Astrocyte (in vitro differentiated cells and primary cell): ENCODE measurements at regions not wholly inside any gene's neighbourhood (a gene's known extent, or its start where the extent isn't known, plus 50 kb on each side); places are given as distances from the start of the nearest gene placed in this dataset.

Experiments
- DNase-seq: peaks from one replicate; pipeline ENCODE4 v3.0.0-alpha.2; 2010; ENCODE audit warnings: low read depth
- FAIRE-seq: peaks from 2 replicates; lab custom pipeline; 2011; peaks lifted over from hg19 to GRCh38; lab: Jason Lieb, UNC
- H2AFZ ChIP-seq: 2 replicates; pipeline ENCODE4 v1.6.0; 2012; ENCODE audit warnings: low read depth, low read length, inconsistent platforms
- H3K27ac ChIP-seq: 2 replicates; pipeline ENCODE4 v1.5.1; 2011; ENCODE audit warnings: low read depth, low read length, inconsistent platforms
- H3K27me3 ChIP-seq: 2 replicates; pipeline ENCODE4 v1.6.0; 2011; ENCODE audit warnings: low read length, inconsistent platforms; ENCODE audit not compliant: insufficient read depth
- H3K36me3 ChIP-seq: 2 replicates; pipeline ENCODE4 v1.5.1; 2011; ENCODE audit warnings: low read length, inconsistent platforms; ENCODE audit not compliant: insufficient read depth
- H3K4me1 ChIP-seq: 2 replicates; pipeline ENCODE4 v1.5.1; 2011; ENCODE audit warnings: low read length, inconsistent platforms; ENCODE audit not compliant: insufficient read depth
- H3K4me2 ChIP-seq: 2 replicates; pipeline ENCODE4 v1.6.0; 2012; ENCODE audit warnings: low read length, inconsistent platforms
- H3K4me3 ChIP-seq: 2 replicates; pipeline ENCODE4 v1.5.1; 2011; ENCODE audit warnings: low read depth, mild to moderate bottlenecking, low read length, inconsistent platforms; ENCODE audit not compliant: insufficient read depth
- H3K79me2 ChIP-seq: 2 replicates; pipeline ENCODE4 v1.6.0; 2012; ENCODE audit warnings: mild to moderate bottlenecking, low read length, inconsistent platforms; ENCODE audit not compliant: insufficient read depth
- H3K9ac ChIP-seq: 2 replicates; pipeline ENCODE4 v1.6.0; 2012; ENCODE audit warnings: mild to moderate bottlenecking, low read length, inconsistent platforms
- H3K9me3 ChIP-seq: 2 replicates; pipeline ENCODE4 v1.5.1; 2012; ENCODE audit warnings: low read depth, mild to moderate bottlenecking, low read length, inconsistent platforms; ENCODE audit not compliant: insufficient read depth
- H4K20me1 ChIP-seq: 2 replicates; pipeline ENCODE4 v1.6.0; 2012; ENCODE audit warnings: low read length, inconsistent platforms; ENCODE audit not compliant: insufficient read depth
- H3K27ac Mint-ChIP-seq: one replicate; pipeline ENCODE4 v1.8.0; 2021; ENCODE audit warnings: mild to moderate bottlenecking, mixed read lengths; ENCODE audit not compliant: unreplicated experiment
- H3K27me3 Mint-ChIP-seq: one replicate; pipeline ENCODE4 v1.8.0; 2021; ENCODE audit warnings: low read depth, mixed read lengths; ENCODE audit not compliant: unreplicated experiment
- H3K36me3 Mint-ChIP-seq: one replicate; pipeline ENCODE4 v1.8.0; 2021; ENCODE audit warnings: low read depth, mixed read lengths; ENCODE audit not compliant: unreplicated experiment
- H3K4me1 Mint-ChIP-seq: one replicate; pipeline ENCODE4 v1.8.0; 2021; ENCODE audit warnings: low read depth, mixed read lengths; ENCODE audit not compliant: unreplicated experiment
- H3K4me3 Mint-ChIP-seq: one replicate; pipeline ENCODE4 v1.8.0; 2021; ENCODE audit warnings: mild to moderate bottlenecking, moderate library complexity, mixed read lengths; ENCODE audit not compliant: unreplicated experiment
- H3K9me3 Mint-ChIP-seq: one replicate; pipeline ENCODE4 v1.8.0; 2021; ENCODE audit warnings: mild to moderate bottlenecking, mixed read lengths; ENCODE audit not compliant: unreplicated experiment
- EZH2 ChIP-seq: IDR thresholded peaks from 2 replicates; pipeline ENCODE4 v1.6.1; 2012; ENCODE audit warnings: mild to moderate bottlenecking, low read length, inconsistent platforms; ENCODE audit not compliant: insufficient read depth
- TF ChIP-seq, protein P1 (sequence below): IDR thresholded peaks from 2 replicates; pipeline ENCODE4 v1.5.1; 2011; ENCODE audit warnings: low read depth, mild to moderate bottlenecking, inconsistent platforms, low read length, moderate library complexity; ENCODE audit not compliant: insufficient read depth

DNA sequence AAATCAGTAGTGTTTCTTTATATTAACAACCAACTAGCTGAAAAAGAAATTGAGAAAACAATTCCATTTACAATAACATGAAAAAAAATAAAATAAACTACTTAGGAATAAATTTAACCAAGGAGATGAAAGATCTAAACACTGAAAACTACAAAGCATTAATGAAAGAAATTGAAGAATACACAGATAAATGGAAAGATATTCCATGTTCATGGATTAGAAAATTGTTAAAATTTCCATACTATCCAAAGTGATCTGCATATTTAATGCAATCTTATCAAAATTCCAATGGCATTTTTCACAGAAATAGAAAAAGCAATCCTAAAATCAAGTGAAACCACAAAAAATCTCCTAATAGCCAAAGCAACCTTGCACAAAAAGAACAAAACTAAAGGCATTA is 320.2 kb upstream of the GRAMD2B start:
- no peak overlapping the region for H3K27ac ChIP-seq
- no peak overlapping the region for H3K4me2 ChIP-seq
- FAIRE-seq (no peak), DNase-seq (no peak)
- Mint-ChIP-seq H3K27ac (no peak overlapping the region), H3K4me1 (peaks cover 6% of the 10 kb centered on the region), H3K36me3 (no peaks in the 10 kb centered on the region), H3K9me3 (no peaks in the 10 kb centered on the region), H3K4me3 (no peak overlapping the region), H3K27me3 (no peaks in the 10 kb centered on the region)
- no peaks in the 10 kb centered on the region for H3K9me3 ChIP-seq
- no peak overlapping the region for H3K9ac ChIP-seq
- H3K27me3 ChIP-seq: no peaks in the 10 kb centered on the region
- H3K36me3 ChIP-seq: no peaks in the 10 kb centered on the region
- H3K79me2 ChIP-seq: no peaks in the 10 kb centered on the region
- no peak overlapping the region for H3K4me3 ChIP-seq
- no peak overlapping the region for H2AFZ ChIP-seq
- TF ChIP-seq, protein P1, sequence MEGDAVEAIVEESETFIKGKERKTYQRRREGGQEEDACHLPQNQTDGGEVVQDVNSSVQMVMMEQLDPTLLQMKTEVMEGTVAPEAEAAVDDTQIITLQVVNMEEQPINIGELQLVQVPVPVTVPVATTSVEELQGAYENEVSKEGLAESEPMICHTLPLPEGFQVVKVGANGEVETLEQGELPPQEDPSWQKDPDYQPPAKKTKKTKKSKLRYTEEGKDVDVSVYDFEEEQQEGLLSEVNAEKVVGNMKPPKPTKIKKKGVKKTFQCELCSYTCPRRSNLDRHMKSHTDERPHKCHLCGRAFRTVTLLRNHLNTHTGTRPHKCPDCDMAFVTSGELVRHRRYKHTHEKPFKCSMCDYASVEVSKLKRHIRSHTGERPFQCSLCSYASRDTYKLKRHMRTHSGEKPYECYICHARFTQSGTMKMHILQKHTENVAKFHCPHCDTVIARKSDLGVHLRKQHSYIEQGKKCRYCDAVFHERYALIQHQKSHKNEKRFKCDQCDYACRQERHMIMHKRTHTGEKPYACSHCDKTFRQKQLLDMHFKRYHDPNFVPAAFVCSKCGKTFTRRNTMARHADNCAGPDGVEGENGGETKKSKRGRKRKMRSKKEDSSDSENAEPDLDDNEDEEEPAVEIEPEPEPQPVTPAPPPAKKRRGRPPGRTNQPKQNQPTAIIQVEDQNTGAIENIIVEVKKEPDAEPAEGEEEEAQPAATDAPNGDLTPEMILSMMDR: no peak
- TF ChIP-seq EZH2: no peak
- no peaks in the 10 kb centered on the region for H4K20me1 ChIP-seq
- peaks cover 3% of the 10 kb centered on the region for H3K4me1 ChIP-seq

- H4K20me1 ChIP-seq: no peaks in the 10 kb centered on the region
- no peaks in the 10 kb centered on the region for H3K27me3 ChIP-seq
- Mint-ChIP-seq H3K27me3 (no peaks in the 10 kb centered on the region), H3K36me3 (no peaks in the 10 kb centered on the region), H3K9me3 (no peaks in the 10 kb centered on the region), H3K27ac (no peak overlapping the region), H3K4me1 (peaks cover 2% of the 10 kb centered on the region), H3K4me3 (no peak overlapping the region)
- H3K9ac ChIP-seq: no peak overlapping the region
- no peak overlapping the region for H3K27ac ChIP-seq
- H3K36me3 ChIP-seq: no peaks in the 10 kb centered on the region
- TF ChIP-seq, protein P1: no peak
- TF ChIP-seq EZH2: no peak
- FAIRE-seq (no peak), DNase-seq (no peak)
- no peaks in the 10 kb centered on the region for H3K79me2 ChIP-seq
- no peaks in the 10 kb centered on the region for H3K9me3 ChIP-seq
- no peak overlapping the region for H3K4me2 ChIP-seq
- no peak overlapping the region for H2AFZ ChIP-seq
- no peak overlapping the region for H3K4me3 ChIP-seq
- H3K4me1 ChIP-seq: no peaks in the 10 kb centered on the region
Measured at GRCh38 chr5:126103868-126104267, 319.3 kb upstream of the GRAMD2B start.

- Mint-ChIP-seq H3K4me3 (no peak overlapping the region), H3K9me3 (no peaks in the 10 kb centered on the region), H3K4me1 (peaks cover 2% of the 10 kb centered on the region), H3K27me3 (no peaks in the 10 kb centered on the region), H3K36me3 (no peaks in the 10 kb centered on the region), H3K27ac (no peak overlapping the region)
- no peak for TF ChIP-seq EZH2
- DNase-seq: no peak
- H3K79me2 ChIP-seq: no peaks in the 10 kb centered on the region
- H3K4me3 ChIP-seq: no peak overlapping the region
- no peaks in the 10 kb centered on the region for H3K36me3 ChIP-seq
- no peaks in the 10 kb centered on the region for H4K20me1 ChIP-seq
- H3K9me3 ChIP-seq: no peaks in the 10 kb centered on the region
- H3K4me1 ChIP-seq: no peaks in the 10 kb centered on the region
- H3K27me3 ChIP-seq: no peaks in the 10 kb centered on the region
- FAIRE-seq: peak; percentile 32
- no peak overlapping the region for H3K9ac ChIP-seq
- H3K4me2 ChIP-seq: no peak overlapping the region
- H2AFZ ChIP-seq: no peak overlapping the region
- H3K27ac ChIP-seq: no peak overlapping the region
Measured at GRCh38 chr5:126104341-126104740, 318.9 kb upstream of the GRAMD2B start.
